K562 (cell line): ENCODE measurements at regions not wholly inside any gene's neighbourhood (a gene's known extent, or its start where the extent isn't known, plus 50 kb on each side); places are given as distances from the start of the nearest gene placed in this dataset.

ENCODE experiments used
- ATAC-seq: fragments of 200-7000 bp; cut with Tn5 transposase; 3 replicates; pipeline ENCODE4 v1.9.1; 2020; ENCODE audit warnings: moderate library complexity
- BruUV-seq: library from RNA; stranded (reverse); fragments of 400-500 nt; replicated peaks from 2 replicates; lab custom pipeline; 2021; lab: Mats Ljungman, UMichigan
- CTCF ChIA-PET: fragments of 300-600 bp; formaldehyde crosslinking; extraction: SDS; loops from one replicate; lab custom pipeline; 2021; ENCODE audit warnings: low intra/inter-chr PET ratio; lab: Yijun Ruan, JAX
- POLR2A ChIA-PET: fragments of 300-600, 350-650 bp; sonication (Branson Sonifier 250); formaldehyde crosslinking; extraction: SDS; loops from one replicate; lab custom pipeline; 2021; ENCODE audit warnings: antibody characterized with exemption, inconsistent platforms; lab: Yijun Ruan, JAX
- DNase-seq, 4 experiments: peaks; one replicate each; pipeline versions ENCODE4 v3.0.0 to v3.0.0-alpha.2; 2011 to 2018; ENCODE audit warnings: low spot score in 3 of 4, mixed read lengths in 3 of 4; ENCODE audit errors: extremely low read depth in 1 of 4
- FAIRE-seq: peaks from 2 replicates; lab custom pipeline; 2011; peaks lifted over from hg19 to GRCh38; lab: Jason Lieb, UNC
- H2AFZ ChIP-seq: 2 replicates; pipeline ENCODE4 v1.6.0; 2011; ENCODE audit warnings: low read depth, low read length, control low read depth, inconsistent platforms
- H3K27ac ChIP-seq: fragments of 200-600 bp; 3 replicates; pipeline ENCODE4 v1.8.0; 2011; ENCODE audit warnings: low read depth, mild to moderate bottlenecking, control low read depth, inconsistent platforms, low read length, moderate library complexity, mixed read lengths; ENCODE audit errors: extremely low read depth
- H3K27me3 ChIP-seq, 2 experiments: fragments of 300-600 bp in 1 of 2; 2 replicates in 1 of 2; 3 replicates in 1 of 2; pipeline versions ENCODE4 v1.6.0 to v1.8.0; 2011; ENCODE audit warnings: inconsistent platforms in 2 of 2, low read length in 2 of 2, mild to moderate bottlenecking in 1 of 2, mixed read lengths in 1 of 2, moderate library complexity in 1 of 2; ENCODE audit not compliant: control insufficient read depth in 2 of 2, insufficient read depth in 2 of 2
- H3K36me3 ChIP-seq: fragments of 300-600 bp; 3 replicates; pipeline ENCODE4 v1.8.0; 2011; ENCODE audit warnings: mild to moderate bottlenecking, low read length, inconsistent platforms; ENCODE audit not compliant: control insufficient read depth, insufficient read depth
- H3K4me1 ChIP-seq, 2 experiments: fragments of 200-600 bp in 1 of 2; replicated peaks in 1 of 2; 2 replicates in 1 of 2; 3 replicates in 1 of 2; pipeline versions ENCODE4 v1.5.1 to v1.8.0; 2011; ENCODE audit warnings: inconsistent platforms in 2 of 2, low read length in 2 of 2, mild to moderate bottlenecking in 1 of 2, mixed read lengths in 1 of 2, moderate library complexity in 1 of 2; ENCODE audit not compliant: control insufficient read depth in 2 of 2, insufficient read depth in 2 of 2
- H3K4me2 ChIP-seq: 2 replicates; pipeline ENCODE4 v1.6.1; 2011; ENCODE audit warnings: low read length, control low read depth, inconsistent platforms, mixed read lengths; ENCODE audit not compliant: insufficient read depth
- H3K4me3 ChIP-seq: fragments of 200-600 bp; sonication (generic), shearing (Covaris generic); 2 replicates; pipeline ENCODE4 v1.5.1; 2016; ENCODE audit warnings: control low read depth, inconsistent platforms
- H3K79me2 ChIP-seq: fragments of 200-600 bp; 3 replicates; pipeline ENCODE4 v1.8.0; 2011; ENCODE audit warnings: low read length, inconsistent platforms; ENCODE audit not compliant: control insufficient read depth, insufficient read depth
- H3K9ac ChIP-seq, 2 experiments: 2 replicates each; pipeline versions ENCODE4 v1.6.0 to v1.6.1; 2011; ENCODE audit warnings: low read depth in 2 of 2, low read length in 2 of 2, control low read depth in 1 of 2, inconsistent platforms in 1 of 2, mild to moderate bottlenecking in 1 of 2, mixed read lengths in 1 of 2; ENCODE audit not compliant: insufficient read depth in 1 of 2
- H3K9me1 ChIP-seq: one replicate; pipeline ENCODE4 v1.6.0; 2011; ENCODE audit warnings: inconsistent platforms, mild to moderate bottlenecking, low read length, moderate library complexity; ENCODE audit not compliant: control insufficient read depth, insufficient read depth
- H3K9me3 ChIP-seq: replicated peaks from 2 replicates; pipeline ENCODE4 v1.5.1; 2011; ENCODE audit warnings: low read depth, low read length, inconsistent platforms; ENCODE audit not compliant: control insufficient read depth, insufficient read depth
- H4K20me1 ChIP-seq: replicated peaks from 2 replicates; pipeline ENCODE4 v1.6.1; 2011; ENCODE audit warnings: low read length, inconsistent platforms, mixed read lengths; ENCODE audit not compliant: control insufficient read depth, insufficient read depth
- CEBPG ChIP-seq, 3 experiments: fragments of 200-800 bp in 1 of 3; sonication (Bioruptor generic) in 1 of 3; sonication (generic) in 1 of 3; formaldehyde crosslinking in 1 of 3; IDR thresholded peaks in 2 of 3; conservative IDR thresholded peaks in 1 of 3; 2 replicates each; pipeline versions ENCODE4 v1.6.1 to v1.8.0; 2016 to 2022; ENCODE audit warnings: missing compliant biosample characterization in 2 of 3, missing genetic modification characterization in 2 of 3, mild to moderate bottlenecking in 1 of 3, missing genetic modification reagents in 1 of 3
- FOXJ2 ChIP-seq: fragments of 200-800 bp; sonication (Bioruptor generic); IDR thresholded peaks from 2 replicates; pipeline ENCODE4 v1.6.1; 2016; ENCODE audit warnings: missing genetic modification characterization, missing compliant biosample characterization
- IRF2 ChIP-seq: sonication (generic); formaldehyde crosslinking; IDR thresholded peaks from 2 replicates; pipeline ENCODE4 v1.8.1; 2022; ENCODE audit warnings: mild to moderate bottlenecking, missing genetic modification reagents
- MEF2A ChIP-seq: IDR thresholded peaks from 2 replicates; pipeline ENCODE4 v1.6.1; 2011; ENCODE audit warnings: low read depth, mild to moderate bottlenecking, low read length, moderate library complexity; ENCODE audit not compliant: control insufficient read depth
- SAFB ChIP-seq: fragments of 200-400 bp; formaldehyde crosslinking; IDR thresholded peaks from 2 replicates; pipeline ENCODE4 v1.6.1; 2017; ENCODE audit warnings: low read depth, low read length, borderline replicate concordance
- WGBS: fragments of 100-300 bp; shearing (Covaris generic); methylation state at CpG from one replicate; pipeline ENCODE4 v1.1.6; 2016; ENCODE audit warnings: low coverage, mixed read lengths; ENCODE audit not compliant: insufficient coverage; ENCODE audit errors: missing lambda C conversion rate; 5-methylcytosine and 5-hydroxymethylcytosine counted together
- in situ Hi-C: fragments of 300-500 bp; cut with MboI; formaldehyde crosslinking; loops from 4 replicates; pipeline ENCODE4 v1.15.0; 2018; ENCODE audit warnings: inconsistent platforms, mixed read lengths
- intact Hi-C: fragments of 100-400 bp; cut with micrococcal nuclease; formaldehyde crosslinking; loops from 2 replicates; pipeline ENCODE4 v1.14.2; 2022
- TF ChIP-seq, protein P1 (sequence below): fragments of 250-450 bp; sonication (Bioruptor Pico); IDR thresholded peaks from 2 replicates; pipeline ENCODE4 v1.5.0; 2020; ENCODE audit warnings: mild to moderate bottlenecking
- TF ChIP-seq, protein P2 (sequence below): fragments of 450-650 bp; formaldehyde crosslinking; IDR thresholded peaks from 2 replicates; pipeline ENCODE4 v1.4.0; 2022; ENCODE audit warnings: missing genetic modification characterization
- TF ChIP-seq, protein P3 (sequence below): fragments of 250-450 bp; sonication (Bioruptor Pico); IDR thresholded peaks from 2 replicates; pipeline ENCODE4 v1.6.1; 2021; ENCODE audit warnings: mild to moderate bottlenecking
- TF ChIP-seq, protein P4 (sequence below), 2 experiments: fragments of 450-650 bp; IDR thresholded peaks; 2 replicates each; pipeline ENCODE4 v1.6.1; 2018; ENCODE audit warnings: mild to moderate bottlenecking in 2 of 2, low read depth in 1 of 2; ENCODE audit not compliant: partially characterized antibody in 2 of 2

DNA sequence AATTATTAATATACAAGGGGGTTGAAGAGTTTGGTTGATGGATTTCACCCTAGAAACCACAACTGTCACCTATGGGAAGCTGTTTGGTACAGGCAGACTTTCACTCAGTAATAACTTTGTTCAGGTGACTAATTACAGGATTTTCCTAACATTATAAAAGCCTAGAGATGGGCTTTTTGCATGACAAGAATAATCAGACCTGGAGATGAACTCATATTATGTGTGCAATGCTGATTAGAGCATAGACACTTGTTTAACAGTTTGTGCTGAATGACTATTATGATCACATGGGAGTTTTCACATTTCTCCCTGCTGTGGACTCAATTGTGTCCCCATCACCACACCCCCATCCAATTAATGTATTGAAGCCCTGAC lies 90.2 kb upstream of the STEAP4 start (continued):
- TF ChIP-seq, protein P1, sequence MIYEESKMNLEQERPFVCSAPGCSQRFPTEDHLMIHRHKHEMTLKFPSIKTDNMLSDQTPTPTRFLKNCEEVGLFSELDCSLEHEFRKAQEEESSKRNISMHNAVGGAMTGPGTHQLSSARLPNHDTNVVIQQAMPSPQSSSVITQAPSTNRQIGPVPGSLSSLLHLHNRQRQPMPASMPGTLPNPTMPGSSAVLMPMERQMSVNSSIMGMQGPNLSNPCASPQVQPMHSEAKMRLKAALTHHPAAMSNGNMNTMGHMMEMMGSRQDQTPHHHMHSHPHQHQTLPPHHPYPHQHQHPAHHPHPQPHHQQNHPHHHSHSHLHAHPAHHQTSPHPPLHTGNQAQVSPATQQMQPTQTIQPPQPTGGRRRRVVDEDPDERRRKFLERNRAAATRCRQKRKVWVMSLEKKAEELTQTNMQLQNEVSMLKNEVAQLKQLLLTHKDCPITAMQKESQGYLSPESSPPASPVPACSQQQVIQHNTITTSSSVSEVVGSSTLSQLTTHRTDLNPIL = no peak
- TF ChIP-seq, protein P2, sequence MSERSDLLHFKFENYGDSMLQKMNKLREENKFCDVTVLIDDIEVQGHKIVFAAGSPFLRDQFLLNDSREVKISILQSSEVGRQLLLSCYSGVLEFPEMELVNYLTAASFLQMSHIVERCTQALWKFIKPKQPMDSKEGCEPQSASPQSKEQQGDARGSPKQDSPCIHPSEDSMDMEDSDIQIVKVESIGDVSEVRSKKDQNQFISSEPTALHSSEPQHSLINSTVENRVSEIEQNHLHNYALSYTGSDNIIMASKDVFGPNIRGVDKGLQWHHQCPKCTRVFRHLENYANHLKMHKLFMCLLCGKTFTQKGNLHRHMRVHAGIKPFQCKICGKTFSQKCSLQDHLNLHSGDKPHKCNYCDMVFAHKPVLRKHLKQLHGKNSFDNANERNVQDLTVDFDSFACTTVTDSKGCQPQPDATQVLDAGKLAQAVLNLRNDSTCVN (CRISPR knock-in tag) = no peak
- TF ChIP-seq SAFB = no peak
- no peak for TF ChIP-seq MEF2A
- TF ChIP-seq, all 486 proteins: peak for 0

DNA sequence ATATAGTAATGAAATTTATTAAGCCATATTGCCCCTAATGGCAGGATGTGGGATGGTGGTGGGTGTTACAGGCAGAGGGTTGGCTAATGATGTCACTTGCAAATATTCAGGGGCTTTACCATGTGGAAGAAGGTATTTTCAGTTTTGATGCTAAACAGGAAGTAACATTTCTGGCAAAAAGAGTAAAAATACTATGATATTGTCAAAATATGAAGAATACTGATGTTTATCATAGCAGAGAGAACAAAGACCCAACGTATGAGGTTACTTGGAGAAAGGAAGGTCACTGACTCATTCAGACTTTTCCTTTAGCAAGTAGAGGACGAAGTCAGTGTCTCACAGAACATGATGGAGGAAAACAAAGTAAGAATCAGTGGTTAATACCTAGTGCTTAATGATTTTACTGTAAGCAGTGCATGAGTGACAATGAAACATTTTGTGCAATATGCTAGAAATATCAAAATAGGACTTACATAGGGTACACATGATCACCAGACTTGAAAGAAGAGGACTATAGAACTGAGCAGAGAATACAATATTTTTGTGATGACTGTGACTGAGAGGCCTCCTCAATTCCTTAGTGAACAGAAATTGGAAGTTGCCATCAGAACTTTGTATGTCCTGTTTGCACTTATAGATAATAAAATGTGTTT lies 89.7 kb upstream of the STEAP4 start:
- Histone ChIP-seq H3K9me3 (no peaks in the 10 kb centered on the region), H3K27ac (no peak overlapping the region), H4K20me1 (no peaks in the 10 kb centered on the region), H3K9ac (no peak overlapping the region), H3K4me1 (no peaks in the 10 kb centered on the region), H3K4me2 (no peak overlapping the region), H2AFZ (no peak overlapping the region), H3K79me2 (no peaks in the 10 kb centered on the region), H3K9me1 (no peaks in the 10 kb centered on the region), H3K36me3 (no peaks in the 10 kb centered on the region), H3K27me3 (no peaks in the 10 kb centered on the region), H3K4me3 (no peak overlapping the region)
- POLR2A ChIA-PET = no interaction called here
- in situ Hi-C loops = no loop called here
- no peak for ATAC-seq
- intact Hi-C loops = no loop called here
- BruUV-seq = no TSS peak
- WGBS = 0% methylated on average over 2 of the region's 2 CpGs
- no peak for FAIRE-seq
- CTCF ChIA-PET = no interaction called here
- no peak for DNase-seq
- TF ChIP-seq, protein P3, sequence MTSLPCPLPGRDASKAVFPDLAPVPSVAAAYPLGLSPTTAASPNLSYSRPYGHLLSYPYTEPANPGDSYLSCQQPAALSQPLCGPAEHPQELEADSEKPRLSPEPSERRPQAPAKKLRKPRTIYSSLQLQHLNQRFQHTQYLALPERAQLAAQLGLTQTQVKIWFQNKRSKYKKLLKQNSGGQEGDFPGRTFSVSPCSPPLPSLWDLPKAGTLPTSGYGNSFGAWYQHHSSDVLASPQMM (CRISPR knock-in tag) = no peak
- TF ChIP-seq FOXJ2 (tag) = no peak
- no peak for TF ChIP-seq IRF2 (CRISPR knock-in tag)
- TF ChIP-seq, protein P4, sequence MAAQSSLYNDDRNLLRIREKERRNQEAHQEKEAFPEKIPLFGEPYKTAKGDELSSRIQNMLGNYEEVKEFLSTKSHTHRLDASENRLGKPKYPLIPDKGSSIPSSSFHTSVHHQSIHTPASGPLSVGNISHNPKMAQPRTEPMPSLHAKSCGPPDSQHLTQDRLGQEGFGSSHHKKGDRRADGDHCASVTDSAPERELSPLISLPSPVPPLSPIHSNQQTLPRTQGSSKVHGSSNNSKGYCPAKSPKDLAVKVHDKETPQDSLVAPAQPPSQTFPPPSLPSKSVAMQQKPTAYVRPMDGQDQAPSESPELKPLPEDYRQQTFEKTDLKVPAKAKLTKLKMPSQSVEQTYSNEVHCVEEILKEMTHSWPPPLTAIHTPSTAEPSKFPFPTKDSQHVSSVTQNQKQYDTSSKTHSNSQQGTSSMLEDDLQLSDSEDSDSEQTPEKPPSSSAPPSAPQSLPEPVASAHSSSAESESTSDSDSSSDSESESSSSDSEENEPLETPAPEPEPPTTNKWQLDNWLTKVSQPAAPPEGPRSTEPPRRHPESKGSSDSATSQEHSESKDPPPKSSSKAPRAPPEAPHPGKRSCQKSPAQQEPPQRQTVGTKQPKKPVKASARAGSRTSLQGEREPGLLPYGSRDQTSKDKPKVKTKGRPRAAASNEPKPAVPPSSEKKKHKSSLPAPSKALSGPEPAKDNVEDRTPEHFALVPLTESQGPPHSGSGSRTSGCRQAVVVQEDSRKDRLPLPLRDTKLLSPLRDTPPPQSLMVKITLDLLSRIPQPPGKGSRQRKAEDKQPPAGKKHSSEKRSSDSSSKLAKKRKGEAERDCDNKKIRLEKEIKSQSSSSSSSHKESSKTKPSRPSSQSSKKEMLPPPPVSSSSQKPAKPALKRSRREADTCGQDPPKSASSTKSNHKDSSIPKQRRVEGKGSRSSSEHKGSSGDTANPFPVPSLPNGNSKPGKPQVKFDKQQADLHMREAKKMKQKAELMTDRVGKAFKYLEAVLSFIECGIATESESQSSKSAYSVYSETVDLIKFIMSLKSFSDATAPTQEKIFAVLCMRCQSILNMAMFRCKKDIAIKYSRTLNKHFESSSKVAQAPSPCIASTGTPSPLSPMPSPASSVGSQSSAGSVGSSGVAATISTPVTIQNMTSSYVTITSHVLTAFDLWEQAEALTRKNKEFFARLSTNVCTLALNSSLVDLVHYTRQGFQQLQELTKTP (IDR thresholded peaks at IDR 0.05; ENCODE audit: low read depth in 1 of 2, partially characterized antibody in 2 of 2) = no peak
- no peak for TF ChIP-seq CEBPG (CRISPR knock-in tag; IDR thresholded peaks at IDR 0.05)
- no peak for TF ChIP-seq CEBPG (tag; conservative IDR thresholded peaks at IDR 0.05 in 1 of 2, IDR thresholded peaks at IDR 0.05 in 1 of 2)
